Esophagus squamous epithelium (tissue), 4 donors: ENCODE measurements at regions not wholly inside any gene's neighbourhood (a gene's known extent, or its start where the extent isn't known, plus 50 kb on each side); places are given as distances from the start of the nearest gene placed in this dataset.

Experiments used
- CTCF ChIP-seq, 6 experiments: fragments of 450-650 bp in 4 of 6; fragments of 200-600 bp in 2 of 6; sonication (generic) in 2 of 6; IDR thresholded peaks; one replicate each; pipeline ENCODE4 v1.5.1; 2016 to 2019; ENCODE audit warnings: antibody characterized with exemption in 6 of 6, mild to moderate bottlenecking in 4 of 6, moderate library complexity in 4 of 6
- POLR2A ChIP-seq, 4 donors: fragments of 450-650 bp; IDR thresholded peaks; one replicate each; pipeline ENCODE4 v1.6.1; 2017; ENCODE audit warnings: antibody characterized with exemption in 4 of 4, mild to moderate bottlenecking in 4 of 4, moderate library complexity in 3 of 4

GRCh38 chr18:29057703-29058102, 880.8 kb upstream of the CDH2 start:
- TF ChIP-seq CTCF (IDR thresholded peaks at IDR 0.05) (no peak), POLR2A (IDR thresholded peaks at IDR 0.05) (no peak)
